AG04450 (cell line): ENCODE measurements at regions not wholly inside any gene's neighbourhood (a gene's known extent, or its start where the extent isn't known, plus 50 kb on each side); places are given as distances from the start of the nearest gene placed in this dataset.

ENCODE experiments used
- CTCF ChIA-PET: fragments of 300-600, 350-600 bp; formaldehyde crosslinking; extraction: SDS; loops from one replicate; lab custom pipeline; 2022; ENCODE audit warnings: antibody characterized with exemption, inconsistent platforms; lab: Charles Lee
- POLR2A ChIA-PET: fragments of 350-600 bp; formaldehyde crosslinking; extraction: SDS; loops from one replicate; lab custom pipeline; 2021; ENCODE audit warnings: antibody characterized with exemption, inconsistent platforms; lab: Yijun Ruan, JAX
- DNase-seq: peaks from one replicate; pipeline ENCODE4 v3.0.0-alpha.2; 2011; ENCODE audit warnings: low read depth, low spot score
- H3K27ac ChIP-seq: one replicate; pipeline ENCODE4 v1.5.1; 2012; ENCODE audit warnings: low read depth, low read length, control low read depth
- H3K27me3 ChIP-seq: one replicate; pipeline ENCODE4 v1.6.0; 2012; ENCODE audit warnings: low read length; ENCODE audit not compliant: control insufficient read depth, insufficient read depth
- H3K4me3 ChIP-seq: 2 replicates; pipeline ENCODE4 v1.5.1; 2011; ENCODE audit warnings: mild to moderate bottlenecking, low read depth, low read length, control low read depth
- H3K9me3 ChIP-seq: 2 replicates; pipeline ENCODE4 v1.5.1; 2012; ENCODE audit warnings: low read length; ENCODE audit not compliant: control insufficient read depth, insufficient read depth
- CTCF ChIP-seq: IDR thresholded peaks from 2 replicates; pipeline ENCODE4 v1.5.1; 2011; ENCODE audit warnings: low read depth, low read length, control low read depth, inconsistent platforms

GRCh38 chr17:27230996-27231395 lies 62.9 kb upstream of the WSB1 start:
- no peak for DNase-seq
- Histone ChIP-seq H3K9me3 (no peaks in the 10 kb centered on the region), H3K27me3 (no peaks in the 10 kb centered on the region), H3K27ac (no peak overlapping the region), H3K4me3 (no peak overlapping the region)
- no peak for TF ChIP-seq CTCF
- ChIA-PET CTCF (no interaction called here), POLR2A (no interaction called here)

- Histone ChIP-seq H3K27ac (no peak overlapping the region), H3K9me3 (no peaks in the 10 kb centered on the region), H3K4me3 (no peak overlapping the region), H3K27me3 (no peaks in the 10 kb centered on the region)
- DNase-seq, result no peak
- ChIA-PET POLR2A (no interaction called here), CTCF (no interaction called here)
- no peak for TF ChIP-seq CTCF
These were observed 61.6 kb upstream of the WSB1 start for GRCh38 chr17:27232328-27232727.

- no peaks in the 10 kb centered on the region for H3K27me3 ChIP-seq
- H3K27ac ChIP-seq, result no peak overlapping the region
- CTCF ChIA-PET, result interaction anchor here (1.2 kb wide), 1 partner anchor 100 kb away, joined by 3 read pairs; no protein-coding TSS in a partner anchor
- no peak overlapping the region for H3K4me3 ChIP-seq
- DNase-seq, result no peak
- H3K9me3 ChIP-seq, result no peaks in the 10 kb centered on the region
- POLR2A ChIA-PET, result no interaction called here
- TF ChIP-seq CTCF, result no peak
These were observed 60.9 kb upstream of the WSB1 start for GRCh38 chr17:27233059-27233458.

- ChIA-PET POLR2A (no interaction called here), CTCF (interaction anchor here (1.2 kb wide), 1 partner anchor 100 kb away, joined by 3 read pairs; no protein-coding TSS in a partner anchor)
- Histone ChIP-seq H3K27me3 (no peaks in the 10 kb centered on the region), H3K4me3 (no peak overlapping the region), H3K27ac (no peak overlapping the region), H3K9me3 (no peaks in the 10 kb centered on the region)
- DNase-seq, result no peak
- no peak for TF ChIP-seq CTCF
These were observed 60.1 kb upstream of the WSB1 start for GRCh38 chr17:27233776-27234175.

GRCh38 chr17:27236717-27237315 lies 57.1 kb upstream of the WSB1 start:
- DNase-seq, result peak; percentile 59
- H3K27me3 ChIP-seq, result no peaks in the 10 kb centered on the region
- H3K27ac ChIP-seq, result no peak overlapping the region
- ChIA-PET CTCF (interaction anchor here (0.6 to 5.7 kb wide), 66 partner anchors 9 to 657 kb away, joined by 3 to 111 read pairs (median 6); partner anchors contain the start of gene WSB1), POLR2A (interaction anchor here (0.5 to 2.4 kb wide), 8 partner anchors 8 to 340 kb away, joined by 3 to 17 read pairs (median 4); partner anchors contain the start of gene WSB1)
- peak; percentile 95 for TF ChIP-seq CTCF
- no peak overlapping the region for H3K4me3 ChIP-seq
- H3K9me3 ChIP-seq, result no peaks in the 10 kb centered on the region
